Cardiac muscle cell (in vitro differentiated cells and primary cell): ENCODE measurements at regions not wholly inside any gene's neighbourhood (a gene's known extent, or its start where the extent isn't known, plus 50 kb on each side); places are given as distances from the start of the nearest gene placed in this dataset.

Source experiments
- DNase-seq, 2 donors: peaks; one replicate each; pipeline versions ENCODE4 v3.0.0 to v3.0.0-alpha.2; 2010 to 2017; ENCODE audit warnings: low read depth in 1 of 2, low spot score in 1 of 2
- H3K27ac ChIP-seq: fragments of 200-600 bp; sonication (generic); 2 replicates; pipeline ENCODE4 v1.5.1; 2016
- H3K27me3 ChIP-seq: fragments of 200-600 bp; sonication (generic); 2 replicates; pipeline ENCODE4 v1.6.0; 2016; ENCODE audit warnings: control low read depth
- H3K36me3 ChIP-seq: fragments of 200-600 bp; sonication (generic); 2 replicates; pipeline ENCODE4 v1.5.1; 2016; ENCODE audit warnings: control low read depth
- H3K4me1 ChIP-seq: fragments of 200-600 bp; sonication (generic); 2 replicates; pipeline ENCODE4 v1.8.1; 2017; ENCODE audit warnings: low read depth, mild to moderate bottlenecking, mixed run types
- H3K4me3 ChIP-seq: fragments of 200-600 bp; sonication (generic); 2 replicates; pipeline ENCODE4 v1.5.1; 2016; ENCODE audit warnings: mild to moderate bottlenecking
- H3K9me3 ChIP-seq: fragments of 200-600 bp; sonication (generic); 2 replicates; pipeline ENCODE4 v1.5.1; 2017; ENCODE audit warnings: low read depth, mild to moderate bottlenecking, control low read depth
- TF ChIP-seq, protein P1 (sequence below): IDR thresholded peaks from 2 replicates; pipeline ENCODE4 v1.5.1; 2012; ENCODE audit warnings: low read depth, mild to moderate bottlenecking, low read length

DNA sequence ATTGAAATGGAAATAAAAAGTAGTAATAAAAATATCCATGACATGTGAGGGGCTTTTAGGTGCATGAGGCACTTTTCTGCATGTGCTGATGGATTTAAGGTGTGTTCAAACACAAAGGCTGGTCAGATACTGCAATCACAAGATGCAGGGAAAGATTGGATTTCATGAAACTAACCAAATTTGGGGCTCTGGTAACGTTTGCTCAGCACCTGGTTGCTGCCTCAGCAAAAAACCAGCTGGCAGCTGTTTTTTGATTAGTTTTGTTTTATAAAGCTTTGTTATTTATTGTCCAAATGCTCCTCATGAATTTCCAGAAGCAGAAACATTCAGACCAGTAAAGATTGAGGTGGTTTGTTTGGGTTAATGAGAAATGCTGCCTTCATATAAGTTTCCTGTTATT lies 195.7 kb upstream of the NRG3 start:
- no peaks in the 10 kb centered on the region for H3K27me3 ChIP-seq
- DNase-seq: no peak
- no peak overlapping the region for H3K27ac ChIP-seq
- no peak overlapping the region for H3K4me3 ChIP-seq
- no peaks in the 10 kb centered on the region for H3K4me1 ChIP-seq
- no peaks in the 10 kb centered on the region for H3K36me3 ChIP-seq
- no peaks in the 10 kb centered on the region for H3K9me3 ChIP-seq
- TF ChIP-seq, protein P1, sequence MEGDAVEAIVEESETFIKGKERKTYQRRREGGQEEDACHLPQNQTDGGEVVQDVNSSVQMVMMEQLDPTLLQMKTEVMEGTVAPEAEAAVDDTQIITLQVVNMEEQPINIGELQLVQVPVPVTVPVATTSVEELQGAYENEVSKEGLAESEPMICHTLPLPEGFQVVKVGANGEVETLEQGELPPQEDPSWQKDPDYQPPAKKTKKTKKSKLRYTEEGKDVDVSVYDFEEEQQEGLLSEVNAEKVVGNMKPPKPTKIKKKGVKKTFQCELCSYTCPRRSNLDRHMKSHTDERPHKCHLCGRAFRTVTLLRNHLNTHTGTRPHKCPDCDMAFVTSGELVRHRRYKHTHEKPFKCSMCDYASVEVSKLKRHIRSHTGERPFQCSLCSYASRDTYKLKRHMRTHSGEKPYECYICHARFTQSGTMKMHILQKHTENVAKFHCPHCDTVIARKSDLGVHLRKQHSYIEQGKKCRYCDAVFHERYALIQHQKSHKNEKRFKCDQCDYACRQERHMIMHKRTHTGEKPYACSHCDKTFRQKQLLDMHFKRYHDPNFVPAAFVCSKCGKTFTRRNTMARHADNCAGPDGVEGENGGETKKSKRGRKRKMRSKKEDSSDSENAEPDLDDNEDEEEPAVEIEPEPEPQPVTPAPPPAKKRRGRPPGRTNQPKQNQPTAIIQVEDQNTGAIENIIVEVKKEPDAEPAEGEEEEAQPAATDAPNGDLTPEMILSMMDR: no peak

DNA sequence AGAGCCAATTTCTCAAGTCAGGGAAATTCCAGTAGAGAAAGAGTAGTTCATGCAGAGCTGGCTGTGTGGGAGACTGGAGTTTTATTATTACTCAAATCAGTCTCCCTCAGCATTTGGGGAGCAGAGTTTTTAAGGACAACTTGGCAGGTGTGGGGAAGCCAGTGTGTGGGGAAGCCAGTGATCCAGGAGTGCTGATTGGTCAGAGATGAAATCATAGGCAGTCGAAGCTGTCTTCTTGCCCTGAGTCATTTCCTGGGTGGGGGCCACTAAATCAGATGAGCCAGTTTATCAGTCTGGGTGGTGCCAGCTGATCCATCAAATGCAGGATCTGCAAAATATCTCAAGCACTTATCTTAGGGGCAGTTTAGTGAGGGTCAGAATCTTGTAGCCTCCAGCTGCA lies 194.6 kb upstream of the NRG3 start:
- Histone ChIP-seq H3K36me3 (no peaks in the 10 kb centered on the region), H3K4me3 (no peak overlapping the region), H3K4me1 (no peaks in the 10 kb centered on the region), H3K27ac (no peak overlapping the region), H3K27me3 (no peaks in the 10 kb centered on the region), H3K9me3 (no peaks in the 10 kb centered on the region)
- TF ChIP-seq, protein P1: no peak
- no peak for DNase-seq

DNA sequence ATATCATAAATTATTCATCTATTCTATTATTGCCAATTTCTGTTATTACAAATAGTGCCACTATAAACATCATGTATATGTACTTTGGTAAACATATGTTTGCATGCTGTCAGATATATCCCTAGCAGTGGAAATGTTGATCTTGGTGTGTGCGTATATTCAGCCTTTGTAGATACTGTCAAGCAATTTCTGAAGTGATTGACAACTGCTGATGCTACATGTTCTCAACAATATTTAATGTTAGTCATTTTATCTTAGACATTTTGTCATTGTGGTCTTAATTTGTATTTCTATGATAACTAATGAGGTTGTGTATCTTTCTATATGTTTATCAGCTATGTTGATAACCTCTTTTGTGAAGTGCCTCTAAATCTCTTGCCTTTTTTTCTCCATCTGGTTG lies 186.5 kb upstream of the NRG3 start:
- TF ChIP-seq, protein P1: no peak
- Histone ChIP-seq H3K36me3 (no peaks in the 10 kb centered on the region), H3K27ac (no peak overlapping the region), H3K4me1 (no peaks in the 10 kb centered on the region), H3K4me3 (no peak overlapping the region), H3K9me3 (no peaks in the 10 kb centered on the region), H3K27me3 (no peaks in the 10 kb centered on the region)
- DNase-seq: no peak

DNA sequence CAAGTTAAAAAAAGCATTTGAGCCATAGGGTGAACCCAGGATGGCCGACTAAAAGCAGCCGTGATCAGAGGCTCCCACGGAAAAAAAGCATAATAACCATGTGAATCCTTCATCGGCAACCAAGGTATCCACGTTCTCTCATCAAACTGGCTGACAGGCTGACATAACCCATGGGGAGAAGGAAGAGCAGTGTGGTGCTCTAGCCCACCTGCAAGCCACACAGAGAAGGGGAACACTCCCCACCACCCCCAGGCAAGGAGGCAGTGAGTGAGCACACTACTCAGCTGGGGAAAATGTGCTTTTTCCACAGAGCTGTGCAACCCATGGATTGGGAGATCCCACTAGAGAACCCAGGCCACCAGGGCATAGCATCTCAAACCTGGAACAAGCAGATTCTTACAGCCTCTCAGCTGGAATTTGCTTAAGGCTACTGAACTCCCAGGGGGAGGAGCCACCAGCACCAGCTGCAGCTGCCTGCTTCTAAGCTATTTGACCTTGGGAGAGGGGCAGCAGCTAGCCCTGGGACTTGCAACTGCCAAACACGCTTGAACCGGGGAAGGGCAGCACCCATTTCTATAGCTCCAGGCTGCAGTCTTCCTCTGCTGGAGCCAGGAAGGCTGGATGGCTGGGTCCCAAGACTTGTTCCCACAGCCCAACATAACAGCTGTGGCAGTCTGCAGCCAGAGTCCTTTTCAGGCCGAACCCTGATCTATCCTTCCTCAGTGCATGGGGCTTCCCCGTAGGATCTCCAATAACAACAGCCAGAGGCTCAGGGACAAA lies 178.2 kb upstream of the NRG3 start:
- no peaks in the 10 kb centered on the region for H3K36me3 ChIP-seq
- no peaks in the 10 kb centered on the region for H3K27me3 ChIP-seq
- peak in 1 of 2 donors; percentile 65 for DNase-seq
- H3K4me3 ChIP-seq: no peak overlapping the region
- TF ChIP-seq, protein P1: no peak
- H3K4me1 ChIP-seq: no peaks in the 10 kb centered on the region
- H3K9me3 ChIP-seq: no peaks in the 10 kb centered on the region
- no peak overlapping the region for H3K27ac ChIP-seq

DNA sequence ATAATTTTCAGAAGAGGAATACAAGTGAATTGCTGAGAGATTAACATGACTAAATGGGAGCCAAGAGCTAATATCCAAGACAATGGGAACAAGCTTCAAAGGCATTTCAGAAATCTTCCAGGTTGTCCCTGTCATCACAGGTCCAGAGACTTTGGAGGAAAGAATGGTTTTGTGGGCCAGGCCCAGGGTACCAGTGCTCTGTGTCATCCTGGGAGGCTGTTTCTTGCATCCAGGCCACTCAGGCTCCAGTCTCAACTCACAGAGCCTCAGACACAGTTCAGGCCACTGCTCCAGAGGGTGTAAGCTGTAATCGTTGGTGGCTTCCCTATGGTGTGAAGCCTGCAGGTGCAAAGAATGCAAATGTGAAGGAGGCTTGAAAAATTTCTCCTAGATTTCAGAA lies 170.4 kb upstream of the NRG3 start:
- H3K27me3 ChIP-seq: no peaks in the 10 kb centered on the region
- DNase-seq: no peak

More for the DNA sequence above, 170.4 kb upstream of the NRG3 start:
- TF ChIP-seq, protein P1: no peak
- Histone ChIP-seq H3K27ac (no peak overlapping the region), H3K4me1 (no peaks in the 10 kb centered on the region), H3K9me3 (no peaks in the 10 kb centered on the region), H3K4me3 (no peak overlapping the region), H3K36me3 (no peaks in the 10 kb centered on the region)
